ENCODE measurements at regions not wholly inside any gene's neighbourhood (a gene's known extent, or its start where the extent isn't known, plus 50 kb on each side); places are given as distances from the start of the nearest gene placed in this dataset.

DNA sequence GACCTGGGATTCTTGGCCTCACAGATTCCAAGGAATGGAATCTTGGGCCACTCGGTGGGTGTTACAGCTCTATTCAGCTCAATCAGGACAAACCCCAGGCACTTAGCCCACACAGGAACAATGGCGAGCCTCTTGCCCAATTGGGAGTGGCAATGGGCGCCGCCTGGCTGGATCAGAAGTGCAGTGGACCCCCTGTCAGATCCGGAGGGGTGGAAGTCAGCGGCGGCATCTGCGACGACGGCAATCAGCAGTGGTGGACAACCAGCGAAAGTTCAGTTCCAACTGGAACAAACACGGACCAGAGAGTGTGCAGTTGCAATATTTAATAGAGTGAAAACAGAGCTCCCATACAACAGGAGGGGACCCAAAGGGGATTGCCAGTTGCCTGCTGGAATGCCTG is 378.3 kb downstream of the CDH9 start:
- no peak for ATAC-seq (ENCODE audit: insufficient read depth, low FRiP score)
- Histone ChIP-seq H3K9ac (ENCODE audit: insufficient read depth in 1 of 2, low read length in 2 of 2) (no peak overlapping the region), H3K36me3 (ENCODE audit: control insufficient read depth in 4 of 4, insufficient read depth in 4 of 4, low read length in 4 of 4) (no peaks in the 10 kb centered on the region), H3K4me3 (no peak overlapping the region), H3K27me3 (ENCODE audit: control insufficient read depth in 3 of 3, insufficient read depth in 3 of 3, low read length in 2 of 3) (no peaks in the 10 kb centered on the region), H3K9me3 (ENCODE audit: control insufficient read depth in 4 of 4, insufficient read depth in 3 of 4, low read length in 3 of 4) (peaks cover 0 to 12% (median 4%) of the 10 kb centered on the region in 4 donors), H3K4me1 (ENCODE audit: control insufficient read depth in 5 of 5, insufficient read depth in 5 of 5, low read length in 5 of 5) (no peaks in the 10 kb centered on the region), H3K27ac (ENCODE audit: low read depth in 1 of 2, low read length in 1 of 2) (no peak overlapping the region)
- DNase-seq: no peak
- 93% methylated on average over 12 of the region's 12 CpGs for WGBS, 2 donors
- TF ChIP-seq CTCF (IDR thresholded peaks at IDR 0.05; ENCODE audit: control extremely low read depth, extremely low read depth): no peak

DNA sequence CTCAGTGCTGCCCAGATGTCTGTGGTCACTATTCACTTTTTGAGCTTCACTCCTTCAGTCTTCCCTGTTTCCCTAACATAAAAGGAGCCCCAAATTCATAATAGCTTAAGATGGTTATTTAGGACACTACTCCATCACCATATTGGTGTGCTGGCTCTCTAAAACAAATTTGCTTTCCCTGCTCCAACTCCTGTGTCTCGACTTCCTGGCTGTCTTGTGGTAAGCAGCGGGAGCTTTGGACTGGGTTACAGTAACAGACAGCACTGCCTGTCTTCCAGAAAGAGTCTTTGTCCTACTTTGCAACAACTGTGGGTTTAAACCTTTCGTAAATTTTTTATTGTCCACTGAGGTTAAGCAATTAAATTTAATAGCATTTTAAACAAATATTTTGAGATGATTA is 389.4 kb downstream of the CDH9 start:
- no peaks in the 10 kb centered on the region for H3K27me3 ChIP-seq (ENCODE audit: control insufficient read depth in 3 of 3, insufficient read depth in 3 of 3, low read length in 2 of 3)
- no peak overlapping the region for H3K27ac ChIP-seq (ENCODE audit: low read depth in 1 of 2, low read length in 1 of 2)
- no peak for TF ChIP-seq CTCF (IDR thresholded peaks at IDR 0.05; ENCODE audit: control extremely low read depth, extremely low read depth)
- WGBS, 2 donors: 62 to 74% methylated on average over 3 of the region's 3 CpGs
- no peaks in the 10 kb centered on the region for H3K9me3 ChIP-seq (ENCODE audit: control insufficient read depth in 4 of 4, insufficient read depth in 3 of 4, low read length in 3 of 4)
- no peaks in the 10 kb centered on the region for H3K4me1 ChIP-seq (ENCODE audit: control insufficient read depth in 5 of 5, insufficient read depth in 5 of 5, low read length in 5 of 5)
- no peak for ATAC-seq (ENCODE audit: insufficient read depth, low FRiP score)
- H3K36me3 ChIP-seq (ENCODE audit: control insufficient read depth in 4 of 4, insufficient read depth in 4 of 4, low read length in 4 of 4): no peaks in the 10 kb centered on the region
- no peak overlapping the region for H3K9ac ChIP-seq (ENCODE audit: insufficient read depth in 1 of 2, low read length in 2 of 2)
- no peak for DNase-seq
- H3K4me3 ChIP-seq: no peak overlapping the region

DNA sequence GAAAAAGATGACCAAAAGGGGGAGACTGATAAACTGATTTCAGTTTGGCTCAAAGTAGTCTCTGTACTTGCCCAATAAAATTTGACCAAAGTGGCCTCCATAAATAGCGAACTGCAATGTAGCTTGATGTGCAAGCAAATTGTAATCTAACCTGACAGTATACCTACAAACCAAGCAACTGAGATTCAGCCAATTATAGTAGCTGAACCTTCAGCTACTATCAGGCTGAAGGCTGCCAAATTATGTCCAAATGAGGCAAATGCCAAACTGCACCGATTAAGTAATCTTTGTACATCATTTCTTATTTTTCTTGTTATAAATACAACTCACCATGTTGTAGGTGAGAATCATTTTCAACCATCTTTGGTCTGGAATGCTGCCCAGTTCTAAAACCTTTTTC is 390.6 kb downstream of the CDH9 start:
- no peak for TF ChIP-seq CTCF (IDR thresholded peaks at IDR 0.05; ENCODE audit: control extremely low read depth, extremely low read depth)
- no peak for ATAC-seq (ENCODE audit: insufficient read depth, low FRiP score)
- WGBS, 2 donors: 78 to 85% methylated on average over 2 of the region's 2 CpGs

GRCh38 chr5:26645659-26646058 is 392.7 kb downstream of the CDH9 start:
- no peaks in the 10 kb centered on the region for H3K4me1 ChIP-seq (ENCODE audit: control insufficient read depth in 5 of 5, insufficient read depth in 5 of 5, low read length in 5 of 5)
- H3K36me3 ChIP-seq (ENCODE audit: control insufficient read depth in 4 of 4, insufficient read depth in 4 of 4, low read length in 4 of 4): no peaks in the 10 kb centered on the region
- ATAC-seq (ENCODE audit: insufficient read depth, low FRiP score) (no peak), DNase-seq (no peak)
- 83 to 87% methylated on average over 5 of the region's 5 CpGs for WGBS, 2 donors
- H3K4me3 ChIP-seq: no peak overlapping the region
- H3K27me3 ChIP-seq (ENCODE audit: control insufficient read depth in 3 of 3, insufficient read depth in 3 of 3, low read length in 2 of 3): no peaks in the 10 kb centered on the region
- TF ChIP-seq CTCF (IDR thresholded peaks at IDR 0.05; ENCODE audit: control extremely low read depth, extremely low read depth): no peak
- no peak overlapping the region for H3K9ac ChIP-seq (ENCODE audit: insufficient read depth in 1 of 2, low read length in 2 of 2)
- no peak overlapping the region for H3K27ac ChIP-seq (ENCODE audit: low read depth in 1 of 2, low read length in 1 of 2)
- no peaks in the 10 kb centered on the region for H3K9me3 ChIP-seq (ENCODE audit: control insufficient read depth in 4 of 4, insufficient read depth in 3 of 4, low read length in 3 of 4)

More for the DNA sequence above, 390.6 kb downstream of the CDH9 start:
- no peak for DNase-seq
- Histone ChIP-seq H3K36me3 (ENCODE audit: control insufficient read depth in 4 of 4, insufficient read depth in 4 of 4, low read length in 4 of 4) (no peaks in the 10 kb centered on the region), H3K27ac (ENCODE audit: low read depth in 1 of 2, low read length in 1 of 2) (no peak overlapping the region), H3K27me3 (ENCODE audit: control insufficient read depth in 3 of 3, insufficient read depth in 3 of 3, low read length in 2 of 3) (no peaks in the 10 kb centered on the region), H3K9ac (ENCODE audit: insufficient read depth in 1 of 2, low read length in 2 of 2) (no peak overlapping the region), H3K4me3 (no peak overlapping the region), H3K9me3 (ENCODE audit: control insufficient read depth in 4 of 4, insufficient read depth in 3 of 4, low read length in 3 of 4) (no peaks in the 10 kb centered on the region), H3K4me1 (ENCODE audit: control insufficient read depth in 5 of 5, insufficient read depth in 5 of 5, low read length in 5 of 5) (no peaks in the 10 kb centered on the region)
